Tibial nerve (tissue), 4 donors: ENCODE measurements at regions not wholly inside any gene's neighbourhood (a gene's known extent, or its start where the extent isn't known, plus 50 kb on each side); places are given as distances from the start of the nearest gene placed in this dataset.

Source experiments
- DNase-seq, 2 donors: peaks; one replicate each; pipeline ENCODE4 v3.0.0-alpha.2; 2019; ENCODE audit warnings: low spot score in 2 of 2
- H3K27ac ChIP-seq, 4 donors: fragments of 200-600 bp; sonication (generic) in 3 of 4; one replicate each; pipeline ENCODE4 v1.5.1; 2017 to 2019; ENCODE audit warnings: mild to moderate bottlenecking in 1 of 4
- H3K27me3 ChIP-seq, 2 donors: fragments of 200-600 bp; sonication (generic) in 1 of 2; one replicate each; pipeline versions ENCODE4 v1.5.1 to v1.6.0; 2017 to 2019
- H3K36me3 ChIP-seq, 3 donors: fragments of 200-600 bp; sonication (generic); one replicate each; pipeline ENCODE4 v1.5.1; 2018 to 2019
- H3K4me1 ChIP-seq, 4 donors: fragments of 200-600 bp; sonication (generic) in 3 of 4; one replicate each; pipeline ENCODE4 v1.5.1; 2017 to 2019
- H3K4me3 ChIP-seq, 4 donors: fragments of 200-600 bp; sonication (generic) in 3 of 4; one replicate each; pipeline ENCODE4 v1.5.1; 2017 to 2019; ENCODE audit warnings: mild to moderate bottlenecking in 1 of 4, moderate library complexity in 1 of 4
- H3K9me3 ChIP-seq, 4 donors: fragments of 200-600 bp; sonication (generic) in 3 of 4; one replicate each; pipeline ENCODE4 v1.5.1; 2017 to 2019
- EP300 ChIP-seq, 2 donors: sonication (generic); formaldehyde crosslinking; IDR thresholded peaks; one replicate each; pipeline ENCODE4 v1.6.1; 2017; ENCODE audit warnings: antibody characterized with exemption in 2 of 2, mild to moderate bottlenecking in 1 of 2
- POLR2A ChIP-seq, 2 donors: fragments of 450-650 bp; IDR thresholded peaks; one replicate each; pipeline ENCODE4 v1.6.1; 2017; ENCODE audit warnings: antibody characterized with exemption in 2 of 2, mild to moderate bottlenecking in 2 of 2, moderate library complexity in 2 of 2
- WGBS, 2 donors: methylation state at CpG; one replicate each; pipeline ENCODE4 v1.1.5; 2018; 5-methylcytosine and 5-hydroxymethylcytosine counted together
- TF ChIP-seq, protein P1 (sequence below), 5 experiments: fragments of 200-600 bp in 3 of 5; fragments of 450-650 bp in 2 of 5; sonication (generic) in 3 of 5; IDR thresholded peaks; one replicate each; pipeline ENCODE4 v1.5.1; 2016 to 2019; ENCODE audit warnings: antibody characterized with exemption in 5 of 5, mild to moderate bottlenecking in 3 of 5, moderate library complexity in 2 of 5

DNA sequence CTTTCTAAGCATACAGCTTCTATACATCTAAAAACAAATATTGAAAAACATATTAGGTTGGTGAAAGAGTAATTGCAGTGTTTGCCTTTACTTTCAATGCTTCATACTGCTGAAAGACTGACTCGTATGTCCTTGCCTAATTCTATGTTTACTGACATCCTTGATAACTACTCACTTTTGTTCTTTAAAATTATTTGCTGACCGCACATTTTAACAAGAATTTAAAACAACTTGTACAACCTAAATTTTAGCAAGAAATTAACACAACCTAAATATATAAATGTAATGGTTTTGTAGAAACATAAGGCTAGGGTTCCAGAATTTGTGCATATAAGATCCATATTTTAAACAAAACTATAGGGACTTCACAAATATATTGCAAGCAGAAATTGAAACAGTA, 640.2 kb upstream of the MMS22L start:
- WGBS, 2 donors, result 85 to 87% methylated on average over 2 of the region's 2 CpGs
- no peak for TF ChIP-seq POLR2A (IDR thresholded peaks at IDR 0.05)
- TF ChIP-seq, protein P1, sequence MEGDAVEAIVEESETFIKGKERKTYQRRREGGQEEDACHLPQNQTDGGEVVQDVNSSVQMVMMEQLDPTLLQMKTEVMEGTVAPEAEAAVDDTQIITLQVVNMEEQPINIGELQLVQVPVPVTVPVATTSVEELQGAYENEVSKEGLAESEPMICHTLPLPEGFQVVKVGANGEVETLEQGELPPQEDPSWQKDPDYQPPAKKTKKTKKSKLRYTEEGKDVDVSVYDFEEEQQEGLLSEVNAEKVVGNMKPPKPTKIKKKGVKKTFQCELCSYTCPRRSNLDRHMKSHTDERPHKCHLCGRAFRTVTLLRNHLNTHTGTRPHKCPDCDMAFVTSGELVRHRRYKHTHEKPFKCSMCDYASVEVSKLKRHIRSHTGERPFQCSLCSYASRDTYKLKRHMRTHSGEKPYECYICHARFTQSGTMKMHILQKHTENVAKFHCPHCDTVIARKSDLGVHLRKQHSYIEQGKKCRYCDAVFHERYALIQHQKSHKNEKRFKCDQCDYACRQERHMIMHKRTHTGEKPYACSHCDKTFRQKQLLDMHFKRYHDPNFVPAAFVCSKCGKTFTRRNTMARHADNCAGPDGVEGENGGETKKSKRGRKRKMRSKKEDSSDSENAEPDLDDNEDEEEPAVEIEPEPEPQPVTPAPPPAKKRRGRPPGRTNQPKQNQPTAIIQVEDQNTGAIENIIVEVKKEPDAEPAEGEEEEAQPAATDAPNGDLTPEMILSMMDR (IDR thresholded peaks at IDR 0.05), result no peak
- DNase-seq, result no peak
- H3K4me3 ChIP-seq, result no peak overlapping the region
- H3K4me1 ChIP-seq, result no peaks in the 10 kb centered on the region
- H3K27ac ChIP-seq, result no peak overlapping the region
- H3K36me3 ChIP-seq, result no peaks in the 10 kb centered on the region
- H3K9me3 ChIP-seq, result no peaks in the 10 kb centered on the region
- H3K27me3 ChIP-seq, result no peaks in the 10 kb centered on the region

DNA sequence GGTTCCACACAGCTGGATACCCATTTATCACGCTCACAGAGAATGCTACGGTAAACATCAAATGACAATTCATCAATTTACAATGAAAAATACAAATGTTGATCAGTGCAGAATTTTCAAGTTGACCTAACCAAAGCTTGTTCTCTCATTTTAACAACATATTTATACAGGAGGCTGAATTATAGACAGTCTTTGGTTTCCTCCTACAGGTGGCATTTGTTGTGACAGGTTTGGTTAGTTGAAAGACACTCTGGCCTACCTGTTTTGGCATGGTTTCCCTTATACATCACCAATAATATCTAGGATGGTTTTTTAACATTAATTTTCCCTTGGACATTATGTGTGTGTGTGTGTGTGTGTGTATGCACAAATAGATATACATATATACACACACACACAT, 642.5 kb upstream of the MMS22L start:
- Histone ChIP-seq H3K4me1 (no peaks in the 10 kb centered on the region), H3K36me3 (no peaks in the 10 kb centered on the region), H3K27ac (no peak overlapping the region), H3K27me3 (no peaks in the 10 kb centered on the region), H3K9me3 (no peaks in the 10 kb centered on the region), H3K4me3 (no peak overlapping the region)
- TF ChIP-seq, protein P1 (IDR thresholded peaks at IDR 0.05), result no peak
- TF ChIP-seq POLR2A (IDR thresholded peaks at IDR 0.05), result no peak
- TF ChIP-seq EP300 (IDR thresholded peaks at IDR 0.05), result no peak
- WGBS, 2 donors, result 84 to 92% methylated on average over 2 of the region's 2 CpGs
- no peak for DNase-seq

DNA sequence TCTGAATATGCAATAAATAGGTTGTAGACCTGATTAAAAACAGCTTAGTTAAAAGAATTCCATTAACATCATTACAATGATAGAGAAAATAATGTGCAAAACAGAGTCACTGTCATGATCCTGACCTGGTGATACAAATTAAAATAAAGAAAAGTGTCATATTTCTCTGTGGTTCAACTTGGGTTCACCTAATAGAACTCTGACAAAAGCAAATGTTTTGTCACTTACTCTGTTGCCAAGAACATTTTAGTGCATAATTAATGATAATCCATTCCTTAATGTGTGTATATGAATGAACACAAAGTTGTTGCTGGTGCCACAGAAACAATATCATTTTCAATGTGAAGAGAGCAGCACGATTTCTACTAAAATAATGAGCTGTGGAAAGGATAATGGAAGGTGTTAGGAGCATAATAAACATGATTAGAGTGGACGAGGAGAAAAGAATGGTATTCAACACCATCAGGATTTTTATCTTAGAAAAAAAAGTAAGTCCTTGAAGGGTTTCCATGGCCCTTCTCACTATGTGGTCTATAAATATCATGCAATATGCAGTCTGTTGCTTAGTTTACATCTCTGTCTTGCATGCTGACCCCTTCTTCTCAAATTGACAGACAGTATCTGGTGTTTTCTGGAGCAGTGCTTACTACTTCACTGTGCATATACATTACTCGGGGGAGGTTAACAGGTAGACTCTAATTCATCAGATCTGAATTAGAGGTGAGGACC, 656.6 kb upstream of the MMS22L start:
- no peaks in the 10 kb centered on the region for H3K36me3 ChIP-seq
- no peak overlapping the region for H3K27ac ChIP-seq
- WGBS, 2 donors, result 63 to 71% methylated on average over 3 of the region's 3 CpGs
- H3K4me1 ChIP-seq, result no peaks in the 10 kb centered on the region
- TF ChIP-seq POLR2A (IDR thresholded peaks at IDR 0.05) (no peak), EP300 (IDR thresholded peaks at IDR 0.05) (no peak)
- TF ChIP-seq, protein P1 (IDR thresholded peaks at IDR 0.05), result no peak
- H3K4me3 ChIP-seq, result no peak overlapping the region
- no peaks in the 10 kb centered on the region for H3K27me3 ChIP-seq
- DNase-seq, result no peak
- no peaks in the 10 kb centered on the region for H3K9me3 ChIP-seq

DNA sequence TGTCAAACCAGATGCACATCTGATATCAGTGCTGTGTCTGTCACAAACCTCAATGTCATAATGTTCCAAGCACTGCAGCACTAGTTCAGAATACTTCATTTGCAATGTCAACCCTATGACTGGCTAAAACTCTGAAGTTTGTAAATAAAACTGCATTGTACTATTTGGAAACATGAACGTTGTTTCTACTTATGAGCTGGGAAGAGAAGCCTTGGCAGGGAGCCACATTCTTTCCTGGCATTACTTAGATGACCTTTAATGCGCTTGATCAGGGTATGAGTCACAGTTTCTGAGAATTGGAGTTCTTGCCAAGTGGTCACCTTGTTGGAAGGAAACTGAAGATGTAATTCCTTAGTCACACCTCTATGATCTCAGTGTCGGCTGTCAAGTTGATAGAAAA, 664.8 kb upstream of the MMS22L start:
- Histone ChIP-seq H3K36me3 (no peaks in the 10 kb centered on the region), H3K4me1 (no peaks in the 10 kb centered on the region), H3K27me3 (no peaks in the 10 kb centered on the region), H3K4me3 (no peak overlapping the region), H3K9me3 (no peaks in the 10 kb centered on the region), H3K27ac (no peak overlapping the region)
- TF ChIP-seq POLR2A (IDR thresholded peaks at IDR 0.05) (no peak), EP300 (IDR thresholded peaks at IDR 0.05) (peak in 1 of 2 donors; percentile 38)
- TF ChIP-seq, protein P1 (IDR thresholded peaks at IDR 0.05), result no peak
- 37 to 40% methylated on average over 3 of the region's 3 CpGs for WGBS, 2 donors
- DNase-seq, result peak in 1 of 2 donors; percentile 12

GRCh38 chr6:97958134-97958533, 675.1 kb upstream of the MMS22L start:
- no peak overlapping the region for H3K27ac ChIP-seq
- H3K9me3 ChIP-seq, result no peaks in the 10 kb centered on the region
- 87 to 90% methylated on average over 7 to 8 of the region's 8 CpGs for WGBS, 2 donors
- TF ChIP-seq, protein P1 (IDR thresholded peaks at IDR 0.05), result no peak
- TF ChIP-seq POLR2A (IDR thresholded peaks at IDR 0.05), result no peak
- TF ChIP-seq EP300 (IDR thresholded peaks at IDR 0.05), result no peak
- H3K4me3 ChIP-seq, result no peak overlapping the region
- no peaks in the 10 kb centered on the region for H3K4me1 ChIP-seq
- no peak for DNase-seq
- no peaks in the 10 kb centered on the region for H3K36me3 ChIP-seq
- no peaks in the 10 kb centered on the region for H3K27me3 ChIP-seq
